ENCODE measurements at regions not wholly inside any gene's neighbourhood (a gene's known extent, or its start where the extent isn't known, plus 50 kb on each side); places are given as distances from the start of the nearest gene placed in this dataset.

- Histone ChIP-seq H2AK5ac (ENCODE audit: low read length) (no peak overlapping the region), H2BK12ac (ENCODE audit: low read length) (no peak overlapping the region), H3K79me1 (ENCODE audit: low read length) (no peaks in the 10 kb centered on the region), H3K14ac (ENCODE audit: low read length) (no peak overlapping the region), H2BK5ac (ENCODE audit: low read depth, low read length, poor library complexity) (no peak overlapping the region), H4K8ac (ENCODE audit: low read depth, low read length) (no peak overlapping the region), H3K9me3 (ENCODE audit: insufficient read depth, low read depth, low read length) (peaks cover 3% of the 10 kb centered on the region), H3K4me2 (ENCODE audit: low read length) (no peak overlapping the region), H3K36me3 (ENCODE audit: control insufficient read depth in 1 of 2, insufficient read depth in 2 of 2, low read length in 2 of 2) (no peaks in the 10 kb centered on the region), H4K12ac (ENCODE audit: low read depth, low read length) (no peak overlapping the region), H3K4me1 (ENCODE audit: control insufficient read depth in 1 of 2, insufficient read depth in 2 of 2, low read length in 2 of 2) (no peaks in the 10 kb centered on the region), H3K23ac (ENCODE audit: low read length) (no peak overlapping the region), H2AFZ (ENCODE audit: insufficient read depth, low read length, poor library complexity) (no peak overlapping the region), H2BK120ac (ENCODE audit: insufficient read depth, low read length, poor library complexity) (no peak overlapping the region), H4K91ac (ENCODE audit: low read depth, low read length) (no peak overlapping the region), H3K27ac (ENCODE audit: low read depth, low read length) (no peak overlapping the region), H3K9ac (ENCODE audit: low read length) (no peak overlapping the region), H3K4ac (ENCODE audit: low read depth, low read length) (no peak overlapping the region), H3K18ac (ENCODE audit: low read length) (no peak overlapping the region), H3K4me3 (ENCODE audit: low read depth, low read length) (no peak overlapping the region), H3K27me3 (ENCODE audit: insufficient read depth, low read length) (no peaks in the 10 kb centered on the region), H3K79me2 (ENCODE audit: control insufficient read depth, insufficient read depth, low read length, poor library complexity) (no peaks in the 10 kb centered on the region)
- no peak for DNase-seq
- whole genome bisulfite sequencing (ENCODE audit: extremely low coverage, insufficient coverage, insufficient read length), result no CpG with 5 or more reads among the region's 4 CpGs
Observed at GRCh38 chr10:55813451-55814170, 547.4 kb downstream of the ZWINT start.

DNA sequence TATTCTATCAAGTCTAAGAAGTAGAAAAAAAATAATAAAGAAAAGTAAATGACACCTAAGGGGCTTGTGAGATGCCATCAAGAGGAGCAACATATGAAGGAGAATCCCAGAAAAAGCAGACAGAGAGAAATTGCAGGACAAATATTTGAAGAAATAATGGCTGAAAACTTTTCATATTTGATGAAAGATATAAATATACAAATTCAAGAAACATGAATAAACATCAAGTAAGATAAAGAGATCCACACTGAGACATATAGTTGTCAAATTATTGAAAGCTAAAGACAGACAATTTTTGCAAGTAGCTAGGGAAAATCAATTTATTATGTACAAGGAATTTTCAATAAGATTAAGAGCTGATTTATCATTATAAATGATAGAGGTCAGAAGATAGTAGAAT, 558.0 kb downstream of the ZWINT start:
- Histone ChIP-seq H2BK5ac (ENCODE audit: low read depth, low read length, poor library complexity) (no peak overlapping the region), H3K4me1 (ENCODE audit: control insufficient read depth in 1 of 2, insufficient read depth in 2 of 2, low read length in 2 of 2) (no peaks in the 10 kb centered on the region), H2AK5ac (ENCODE audit: low read length) (no peak overlapping the region)

GRCh38 chr10:55801353-55801661, 559.8 kb downstream of the ZWINT start:
- no peaks in the 10 kb centered on the region for H3K9me3 ChIP-seq (ENCODE audit: insufficient read depth, low read depth, low read length)
- DNase-seq, result no peak
- H3K4me1 ChIP-seq (ENCODE audit: control insufficient read depth in 1 of 2, insufficient read depth in 2 of 2, low read length in 2 of 2), result no peaks in the 10 kb centered on the region
- H3K36me3 ChIP-seq (ENCODE audit: control insufficient read depth in 1 of 2, insufficient read depth in 2 of 2, low read length in 2 of 2), result no peaks in the 10 kb centered on the region
- H3K4me3 ChIP-seq (ENCODE audit: low read depth, low read length), result no peak overlapping the region
- no peak overlapping the region for H3K27ac ChIP-seq (ENCODE audit: low read depth, low read length)
- no peak overlapping the region for H2BK5ac ChIP-seq (ENCODE audit: low read depth, low read length, poor library complexity)
- H4K91ac ChIP-seq (ENCODE audit: low read depth, low read length), result no peak overlapping the region
- H3K14ac ChIP-seq (ENCODE audit: low read length), result no peak overlapping the region
- H2AFZ ChIP-seq (ENCODE audit: insufficient read depth, low read length, poor library complexity), result no peak overlapping the region
- H3K4me2 ChIP-seq (ENCODE audit: low read length), result no peak overlapping the region
- H4K12ac ChIP-seq (ENCODE audit: low read depth, low read length), result no peak overlapping the region
- H4K8ac ChIP-seq (ENCODE audit: low read depth, low read length), result no peak overlapping the region
- H3K27me3 ChIP-seq (ENCODE audit: insufficient read depth, low read length), result no peaks in the 10 kb centered on the region
- no peaks in the 10 kb centered on the region for H3K79me2 ChIP-seq (ENCODE audit: control insufficient read depth, insufficient read depth, low read length, poor library complexity)
- H3K9ac ChIP-seq (ENCODE audit: low read length), result no peak overlapping the region
- H3K79me1 ChIP-seq (ENCODE audit: low read length), result no peaks in the 10 kb centered on the region
- no peak overlapping the region for H2AK5ac ChIP-seq (ENCODE audit: low read length)
- no peak overlapping the region for H3K4ac ChIP-seq (ENCODE audit: low read depth, low read length)
- H3K23ac ChIP-seq (ENCODE audit: low read length), result no peak overlapping the region
- H2BK12ac ChIP-seq (ENCODE audit: low read length), result no peak overlapping the region
- WGBS (ENCODE audit: extremely low coverage, insufficient coverage, insufficient read length), result no CpG with 5 or more reads among the region's 2 CpGs
- no peak overlapping the region for H2BK120ac ChIP-seq (ENCODE audit: insufficient read depth, low read length, poor library complexity)
- no peak overlapping the region for H3K18ac ChIP-seq (ENCODE audit: low read length)

More for the DNA sequence above, 558.0 kb downstream of the ZWINT start:
- no peaks in the 10 kb centered on the region for H3K79me2 ChIP-seq (ENCODE audit: control insufficient read depth, insufficient read depth, low read length, poor library complexity)
- H3K36me3 ChIP-seq (ENCODE audit: control insufficient read depth in 1 of 2, insufficient read depth in 2 of 2, low read length in 2 of 2), result no peaks in the 10 kb centered on the region
- no peak overlapping the region for H4K12ac ChIP-seq (ENCODE audit: low read depth, low read length)
- H3K9me3 ChIP-seq (ENCODE audit: insufficient read depth, low read depth, low read length), result no peaks in the 10 kb centered on the region
- no peak overlapping the region for H4K91ac ChIP-seq (ENCODE audit: low read depth, low read length)
- H3K4me2 ChIP-seq (ENCODE audit: low read length), result no peak overlapping the region
- no peaks in the 10 kb centered on the region for H3K79me1 ChIP-seq (ENCODE audit: low read length)
- H3K4me3 ChIP-seq (ENCODE audit: low read depth, low read length), result no peak overlapping the region
- no peak overlapping the region for H3K23ac ChIP-seq (ENCODE audit: low read length)
- no peak overlapping the region for H2BK120ac ChIP-seq (ENCODE audit: insufficient read depth, low read length, poor library complexity)
- H3K9ac ChIP-seq (ENCODE audit: low read length), result no peak overlapping the region
- H2BK12ac ChIP-seq (ENCODE audit: low read length), result no peak overlapping the region
- no peak overlapping the region for H3K14ac ChIP-seq (ENCODE audit: low read length)
- no peaks in the 10 kb centered on the region for H3K27me3 ChIP-seq (ENCODE audit: insufficient read depth, low read length)
- no peak overlapping the region for H3K4ac ChIP-seq (ENCODE audit: low read depth, low read length)
- no peak for DNase-seq
- no peak overlapping the region for H3K18ac ChIP-seq (ENCODE audit: low read length)
- H3K27ac ChIP-seq (ENCODE audit: low read depth, low read length), result no peak overlapping the region
- H4K8ac ChIP-seq (ENCODE audit: low read depth, low read length), result no peak overlapping the region
- H2AFZ ChIP-seq (ENCODE audit: insufficient read depth, low read length, poor library complexity), result no peak overlapping the region

DNA sequence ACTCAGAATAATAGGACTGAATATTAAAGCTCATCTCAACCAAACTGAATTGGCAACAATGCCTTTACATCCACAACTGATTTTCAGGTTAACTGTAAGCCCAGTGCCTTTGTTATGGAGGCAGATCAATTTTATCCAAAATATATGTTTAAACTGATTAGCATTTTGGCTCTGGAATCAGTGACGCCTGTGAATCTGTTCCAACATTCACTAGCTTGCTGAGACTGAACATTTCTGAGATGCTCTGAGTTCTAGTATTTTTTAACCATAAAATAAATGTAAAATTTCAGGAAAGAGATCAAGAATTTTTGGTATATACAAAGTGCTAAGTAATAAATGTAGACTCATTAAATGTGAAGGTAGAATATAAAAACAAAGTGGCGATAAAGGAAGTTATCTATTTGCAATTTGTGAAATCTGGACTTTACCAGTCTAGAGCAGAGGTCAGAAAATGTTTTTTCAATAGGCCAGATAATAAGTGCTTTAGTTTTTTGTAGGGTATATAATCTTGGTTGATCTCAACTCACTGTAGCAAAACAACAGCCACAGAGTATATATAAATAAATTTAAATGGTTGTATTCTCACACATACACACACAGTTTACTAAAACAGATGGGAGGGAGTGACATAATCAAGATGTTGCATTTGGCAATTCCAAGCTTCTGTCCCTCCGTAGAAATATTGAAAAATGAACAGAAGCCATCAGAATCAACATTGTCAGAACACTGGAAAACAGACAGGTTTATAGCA, 560.3 kb downstream of the ZWINT start:
- H3K4me3 ChIP-seq (ENCODE audit: low read depth, low read length), result no peak overlapping the region
- no peaks in the 10 kb centered on the region for H3K79me2 ChIP-seq (ENCODE audit: control insufficient read depth, insufficient read depth, low read length, poor library complexity)
- no peak overlapping the region for H3K9ac ChIP-seq (ENCODE audit: low read length)
- no peaks in the 10 kb centered on the region for H3K4me1 ChIP-seq (ENCODE audit: control insufficient read depth in 1 of 2, insufficient read depth in 2 of 2, low read length in 2 of 2)
- H3K9me3 ChIP-seq (ENCODE audit: insufficient read depth, low read depth, low read length), result no peaks in the 10 kb centered on the region
- H2BK5ac ChIP-seq (ENCODE audit: low read depth, low read length, poor library complexity), result no peak overlapping the region
- no peaks in the 10 kb centered on the region for H3K27me3 ChIP-seq (ENCODE audit: insufficient read depth, low read length)
- no peak overlapping the region for H2AFZ ChIP-seq (ENCODE audit: insufficient read depth, low read length, poor library complexity)
- no peak overlapping the region for H2AK5ac ChIP-seq (ENCODE audit: low read length)
- no peak overlapping the region for H3K23ac ChIP-seq (ENCODE audit: low read length)
- DNase-seq, result no peak
- no peak overlapping the region for H3K4ac ChIP-seq (ENCODE audit: low read depth, low read length)
- H2BK12ac ChIP-seq (ENCODE audit: low read length), result no peak overlapping the region
- no peak overlapping the region for H3K14ac ChIP-seq (ENCODE audit: low read length)
- H3K79me1 ChIP-seq (ENCODE audit: low read length), result no peaks in the 10 kb centered on the region
- H3K18ac ChIP-seq (ENCODE audit: low read length), result no peak overlapping the region
- H3K36me3 ChIP-seq (ENCODE audit: control insufficient read depth in 1 of 2, insufficient read depth in 2 of 2, low read length in 2 of 2), result no peaks in the 10 kb centered on the region
- H2BK120ac ChIP-seq (ENCODE audit: insufficient read depth, low read length, poor library complexity), result no peak overlapping the region
- no peak overlapping the region for H3K4me2 ChIP-seq (ENCODE audit: low read length)
- WGBS (ENCODE audit: extremely low coverage, insufficient coverage, insufficient read length), result no CpG with 5 or more reads among the region's 3 CpGs
- H4K12ac ChIP-seq (ENCODE audit: low read depth, low read length), result no peak overlapping the region
- no peak overlapping the region for H4K8ac ChIP-seq (ENCODE audit: low read depth, low read length)
- no peak overlapping the region for H3K27ac ChIP-seq (ENCODE audit: low read depth, low read length)
- no peak overlapping the region for H4K91ac ChIP-seq (ENCODE audit: low read depth, low read length)

Data from trophoblast cell (in vitro differentiated cells and primary cell).